ENCODE measurements at regions not wholly inside any gene's neighbourhood (a gene's known extent, or its start where the extent isn't known, plus 50 kb on each side); places are given as distances from the start of the nearest gene placed in this dataset.

DNA sequence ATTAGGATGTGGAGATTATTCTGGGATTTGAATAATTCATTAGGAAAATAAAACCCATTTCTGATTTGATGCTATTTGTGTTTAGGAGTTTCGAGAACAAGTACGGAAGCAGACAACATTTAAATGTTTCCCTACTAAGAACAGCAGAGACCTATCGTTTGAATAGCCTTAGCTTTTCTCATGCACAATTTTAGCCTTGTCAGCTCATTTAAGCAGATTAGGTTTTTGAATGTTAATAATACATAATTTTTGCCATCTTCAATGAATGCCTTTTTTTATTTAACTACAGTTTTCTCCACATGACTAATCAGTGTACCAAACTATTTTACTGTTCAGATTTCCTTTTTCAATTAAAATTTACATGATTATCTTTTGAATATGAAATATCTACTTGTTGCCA, 592.0 kb downstream of the BCKDHB start:
- no peak overlapping the region for H3K27ac ChIP-seq (ENCODE audit: low read depth, low read length)
- peaks cover 17% of the 10 kb centered on the region for H3K9me3 ChIP-seq (ENCODE audit: control insufficient read depth, insufficient read depth, low read depth, low read length)
- no peak overlapping the region for H3K9ac ChIP-seq (ENCODE audit: low read length)
- no peaks in the 10 kb centered on the region for H3K4me1 ChIP-seq (ENCODE audit: control insufficient read depth, insufficient read depth, low read length)
- no peaks in the 10 kb centered on the region for H3K36me3 ChIP-seq (ENCODE audit: control insufficient read depth, insufficient read depth, low read length)
- no peaks in the 10 kb centered on the region for H3K27me3 ChIP-seq (ENCODE audit: control insufficient read depth, insufficient read depth, low read length)
- no peak overlapping the region for H3K4me3 ChIP-seq (ENCODE audit: low read depth, low read length)

- Histone ChIP-seq H3K27me3 (ENCODE audit: control insufficient read depth, insufficient read depth, low read length) (no peaks in the 10 kb centered on the region), H3K9me3 (ENCODE audit: control insufficient read depth, insufficient read depth, low read depth, low read length) (peaks cover 5% of the 10 kb centered on the region; the same call in 1 of the 2 replicates), H3K9ac (ENCODE audit: low read length) (no peak overlapping the region), H3K27ac (ENCODE audit: low read depth, low read length) (no peak overlapping the region), H3K4me1 (ENCODE audit: control insufficient read depth, insufficient read depth, low read length) (no peaks in the 10 kb centered on the region), H3K36me3 (ENCODE audit: control insufficient read depth, insufficient read depth, low read length) (no peaks in the 10 kb centered on the region), H3K4me3 (ENCODE audit: low read depth, low read length) (no peak overlapping the region)
Observed at GRCh38 chr6:80696268-80696667, 589.8 kb downstream of the BCKDHB start.

GRCh38 chr6:80690551-80691131, 584.2 kb downstream of the BCKDHB start:
- Histone ChIP-seq H3K9me3 (ENCODE audit: control insufficient read depth, insufficient read depth, low read depth, low read length) (no peaks in the 10 kb centered on the region), H3K9ac (ENCODE audit: low read length) (no peak overlapping the region), H3K4me3 (ENCODE audit: low read depth, low read length) (no peak overlapping the region), H3K4me1 (ENCODE audit: control insufficient read depth, insufficient read depth, low read length) (no peaks in the 10 kb centered on the region; the same call in 1 of the 2 replicates), H3K27me3 (ENCODE audit: control insufficient read depth, insufficient read depth, low read length) (no peaks in the 10 kb centered on the region), H3K36me3 (ENCODE audit: control insufficient read depth, insufficient read depth, low read length) (no peaks in the 10 kb centered on the region), H3K27ac (ENCODE audit: low read depth, low read length) (no peak overlapping the region)

- no peaks in the 10 kb centered on the region for H3K36me3 ChIP-seq (ENCODE audit: control insufficient read depth, insufficient read depth, low read length)
- H3K4me3 ChIP-seq (ENCODE audit: low read depth, low read length), result no peak overlapping the region
- no peak overlapping the region for H3K9ac ChIP-seq (ENCODE audit: low read length)
- no peaks in the 10 kb centered on the region for H3K9me3 ChIP-seq (ENCODE audit: control insufficient read depth, insufficient read depth, low read depth, low read length)
- no peaks in the 10 kb centered on the region; the same call in 1 of the 2 replicates for H3K4me1 ChIP-seq (ENCODE audit: control insufficient read depth, insufficient read depth, low read length)
- H3K27ac ChIP-seq (ENCODE audit: low read depth, low read length), result no peak overlapping the region
- no peaks in the 10 kb centered on the region for H3K27me3 ChIP-seq (ENCODE audit: control insufficient read depth, insufficient read depth, low read length)
Observed at GRCh38 chr6:80689716-80690395, 583.4 kb downstream of the BCKDHB start.

- peaks cover 5% of the 10 kb centered on the region for H3K9me3 ChIP-seq (ENCODE audit: control insufficient read depth, insufficient read depth, low read depth, low read length)
- no peak overlapping the region for H3K4me3 ChIP-seq (ENCODE audit: low read depth, low read length)
- H3K27me3 ChIP-seq (ENCODE audit: control insufficient read depth, insufficient read depth, low read length), result no peaks in the 10 kb centered on the region
- H3K4me1 ChIP-seq (ENCODE audit: control insufficient read depth, insufficient read depth, low read length), result no peaks in the 10 kb centered on the region
- H3K9ac ChIP-seq (ENCODE audit: low read length), result no peak overlapping the region
- no peaks in the 10 kb centered on the region for H3K36me3 ChIP-seq (ENCODE audit: control insufficient read depth, insufficient read depth, low read length)
- H3K27ac ChIP-seq (ENCODE audit: low read depth, low read length), result no peak overlapping the region
Observed at GRCh38 chr6:80679992-80680391, 573.5 kb downstream of the BCKDHB start.

DNA sequence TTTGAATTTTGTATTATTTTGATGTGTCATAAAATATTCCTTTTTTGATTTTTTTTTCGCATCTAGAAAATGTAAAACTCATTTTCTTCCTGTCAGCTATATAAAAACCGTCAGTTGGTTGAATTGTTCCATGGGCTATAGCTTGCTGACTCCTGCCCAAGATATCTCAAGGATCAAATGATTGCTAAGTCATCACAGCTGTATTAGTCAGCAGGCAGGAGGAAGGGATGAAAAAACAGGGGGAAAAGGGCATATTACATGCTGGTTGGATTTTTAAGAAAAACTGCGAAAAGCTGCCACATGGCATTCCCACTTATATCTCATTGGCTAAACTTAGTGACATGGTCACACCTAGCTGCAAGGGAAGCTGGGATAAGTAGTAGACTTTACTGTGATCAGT, 569.9 kb downstream of the BCKDHB start:
- H3K4me1 ChIP-seq (ENCODE audit: control insufficient read depth, insufficient read depth, low read length), result no peaks in the 10 kb centered on the region
- H3K4me3 ChIP-seq (ENCODE audit: low read depth, low read length), result no peak overlapping the region
- peaks cover 5% of the 10 kb centered on the region for H3K9me3 ChIP-seq (ENCODE audit: control insufficient read depth, insufficient read depth, low read depth, low read length)
- H3K27me3 ChIP-seq (ENCODE audit: control insufficient read depth, insufficient read depth, low read length), result no peaks in the 10 kb centered on the region
- no peaks in the 10 kb centered on the region for H3K36me3 ChIP-seq (ENCODE audit: control insufficient read depth, insufficient read depth, low read length)
- H3K27ac ChIP-seq (ENCODE audit: low read depth, low read length), result no peak overlapping the region
- no peak overlapping the region for H3K9ac ChIP-seq (ENCODE audit: low read length)

- Histone ChIP-seq H3K4me1 (ENCODE audit: control insufficient read depth, insufficient read depth, low read length) (no peaks in the 10 kb centered on the region), H3K36me3 (ENCODE audit: control insufficient read depth, insufficient read depth, low read length) (no peaks in the 10 kb centered on the region), H3K9me3 (ENCODE audit: control insufficient read depth, insufficient read depth, low read depth, low read length) (peaks cover 5% of the 10 kb centered on the region), H3K27me3 (ENCODE audit: control insufficient read depth, insufficient read depth, low read length) (no peaks in the 10 kb centered on the region), H3K4me3 (ENCODE audit: low read depth, low read length) (no peak overlapping the region), H3K9ac (ENCODE audit: low read length) (no peak overlapping the region), H3K27ac (ENCODE audit: low read depth, low read length) (no peak overlapping the region)
Observed at GRCh38 chr6:80674669-80675068, 568.2 kb downstream of the BCKDHB start.

GRCh38 chr6:80673367-80673766, 566.9 kb downstream of the BCKDHB start:
- Histone ChIP-seq H3K4me3 (ENCODE audit: low read depth, low read length) (no peak overlapping the region), H3K9ac (ENCODE audit: low read length) (no peak overlapping the region), H3K4me1 (ENCODE audit: control insufficient read depth, insufficient read depth, low read length) (no peaks in the 10 kb centered on the region), H3K27me3 (ENCODE audit: control insufficient read depth, insufficient read depth, low read length) (no peaks in the 10 kb centered on the region), H3K36me3 (ENCODE audit: control insufficient read depth, insufficient read depth, low read length) (no peaks in the 10 kb centered on the region), H3K9me3 (ENCODE audit: control insufficient read depth, insufficient read depth, low read depth, low read length) (peaks cover 5% of the 10 kb centered on the region), H3K27ac (ENCODE audit: low read depth, low read length) (no peak overlapping the region)

GRCh38 chr6:80667006-80667405, 560.5 kb downstream of the BCKDHB start:
- no peak overlapping the region for H3K4me3 ChIP-seq (ENCODE audit: low read depth, low read length)
- H3K4me1 ChIP-seq (ENCODE audit: control insufficient read depth, insufficient read depth, low read length), result no peaks in the 10 kb centered on the region
- no peaks in the 10 kb centered on the region for H3K27me3 ChIP-seq (ENCODE audit: control insufficient read depth, insufficient read depth, low read length)
- H3K9me3 ChIP-seq (ENCODE audit: control insufficient read depth, insufficient read depth, low read depth, low read length), result no peaks in the 10 kb centered on the region
- H3K27ac ChIP-seq (ENCODE audit: low read depth, low read length), result no peak overlapping the region
- H3K9ac ChIP-seq (ENCODE audit: low read length), result no peak overlapping the region
- no peaks in the 10 kb centered on the region for H3K36me3 ChIP-seq (ENCODE audit: control insufficient read depth, insufficient read depth, low read length)

DNA sequence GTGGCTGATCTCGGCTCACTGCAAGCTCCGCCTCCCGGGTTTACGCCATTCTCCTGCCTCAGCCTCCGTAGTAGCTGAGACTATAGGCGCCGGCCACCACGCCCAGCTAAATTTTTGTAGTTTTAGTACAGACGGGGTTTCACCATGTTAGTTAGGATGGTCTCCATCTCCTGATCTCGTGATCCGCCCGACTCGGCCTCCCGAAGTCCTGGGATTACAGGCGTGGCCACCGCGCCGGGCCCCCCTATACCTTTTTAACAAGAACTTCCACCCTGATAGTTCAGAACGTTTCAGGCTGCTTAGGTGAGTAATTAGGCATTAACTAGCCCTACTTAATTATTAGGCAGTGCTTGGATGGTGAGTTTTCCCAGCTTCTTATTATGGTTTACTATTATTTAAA, 552.5 kb downstream of the BCKDHB start:
- H3K27ac ChIP-seq (ENCODE audit: low read depth, low read length), result no peak overlapping the region
- H3K4me3 ChIP-seq (ENCODE audit: low read depth, low read length), result no peak overlapping the region
- H3K9me3 ChIP-seq (ENCODE audit: control insufficient read depth, insufficient read depth, low read depth, low read length), result no peaks in the 10 kb centered on the region
- H3K36me3 ChIP-seq (ENCODE audit: control insufficient read depth, insufficient read depth, low read length), result no peaks in the 10 kb centered on the region
- no peaks in the 10 kb centered on the region for H3K4me1 ChIP-seq (ENCODE audit: control insufficient read depth, insufficient read depth, low read length)
- H3K27me3 ChIP-seq (ENCODE audit: control insufficient read depth, insufficient read depth, low read length), result no peaks in the 10 kb centered on the region
- no peak overlapping the region for H3K9ac ChIP-seq (ENCODE audit: low read length)

GRCh38 chr6:80647156-80647555, 540.7 kb downstream of the BCKDHB start:
- Histone ChIP-seq H3K4me1 (ENCODE audit: control insufficient read depth, insufficient read depth, low read length) (peaks cover 9% of the 10 kb centered on the region), H3K27ac (ENCODE audit: low read depth, low read length) (no peak overlapping the region), H3K9me3 (ENCODE audit: control insufficient read depth, insufficient read depth, low read depth, low read length) (peaks cover 9% of the 10 kb centered on the region), H3K27me3 (ENCODE audit: control insufficient read depth, insufficient read depth, low read length) (no peaks in the 10 kb centered on the region), H3K4me3 (ENCODE audit: low read depth, low read length) (no peak overlapping the region), H3K9ac (ENCODE audit: low read length) (no peak overlapping the region), H3K36me3 (ENCODE audit: control insufficient read depth, insufficient read depth, low read length) (no peaks in the 10 kb centered on the region)

Data from HUES6 (cell line).